Sigmoid colon (tissue), 4 donors: ENCODE measurements at regions not wholly inside any gene's neighbourhood (a gene's known extent, or its start where the extent isn't known, plus 50 kb on each side); places are given as distances from the start of the nearest gene placed in this dataset.
"Not testable (repeated sequence)": the region's sequence is repeated elsewhere in the genome, so short reads cannot be mapped to it uniquely, and the experiment has no call there.

Experiments used
- POLR2AphosphoS5 ChIP-seq, 4 donors: sonication (generic); formaldehyde crosslinking; IDR thresholded peaks; one replicate each; pipeline ENCODE4 v1.6.1; 2017; ENCODE audit warnings: antibody characterized with exemption in 4 of 4
- TF ChIP-seq, protein P1 (sequence below), 4 experiments: fragments of 450-650 bp in 3 of 4; fragments of 200-600 bp in 1 of 4; IDR thresholded peaks; one replicate each; pipeline ENCODE4 v1.5.1; 2016 to 2019; ENCODE audit warnings: antibody characterized with exemption in 4 of 4, mild to moderate bottlenecking in 3 of 4, moderate library complexity in 2 of 4

DNA sequence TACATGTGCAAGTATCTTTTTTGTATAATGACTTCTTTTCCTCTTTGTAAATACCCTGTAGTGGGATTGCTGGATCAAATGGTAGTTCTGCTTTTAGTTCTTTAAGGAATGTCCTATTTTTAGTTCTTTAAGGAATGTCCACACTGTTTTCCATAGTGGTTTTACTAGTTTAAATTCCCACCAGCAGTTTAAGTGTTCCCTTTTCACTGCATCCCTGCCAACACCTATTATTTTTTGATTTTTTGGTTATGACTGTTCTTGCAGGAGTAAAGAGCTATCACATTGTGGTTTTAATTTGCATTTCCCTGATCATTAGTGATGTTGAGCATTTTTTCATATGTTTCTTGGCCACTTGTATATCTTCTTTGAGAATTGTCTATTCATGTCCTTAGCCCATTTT is 164.4 kb downstream of the RND3 start:
- TF ChIP-seq, protein P1, sequence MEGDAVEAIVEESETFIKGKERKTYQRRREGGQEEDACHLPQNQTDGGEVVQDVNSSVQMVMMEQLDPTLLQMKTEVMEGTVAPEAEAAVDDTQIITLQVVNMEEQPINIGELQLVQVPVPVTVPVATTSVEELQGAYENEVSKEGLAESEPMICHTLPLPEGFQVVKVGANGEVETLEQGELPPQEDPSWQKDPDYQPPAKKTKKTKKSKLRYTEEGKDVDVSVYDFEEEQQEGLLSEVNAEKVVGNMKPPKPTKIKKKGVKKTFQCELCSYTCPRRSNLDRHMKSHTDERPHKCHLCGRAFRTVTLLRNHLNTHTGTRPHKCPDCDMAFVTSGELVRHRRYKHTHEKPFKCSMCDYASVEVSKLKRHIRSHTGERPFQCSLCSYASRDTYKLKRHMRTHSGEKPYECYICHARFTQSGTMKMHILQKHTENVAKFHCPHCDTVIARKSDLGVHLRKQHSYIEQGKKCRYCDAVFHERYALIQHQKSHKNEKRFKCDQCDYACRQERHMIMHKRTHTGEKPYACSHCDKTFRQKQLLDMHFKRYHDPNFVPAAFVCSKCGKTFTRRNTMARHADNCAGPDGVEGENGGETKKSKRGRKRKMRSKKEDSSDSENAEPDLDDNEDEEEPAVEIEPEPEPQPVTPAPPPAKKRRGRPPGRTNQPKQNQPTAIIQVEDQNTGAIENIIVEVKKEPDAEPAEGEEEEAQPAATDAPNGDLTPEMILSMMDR (IDR thresholded peaks at IDR 0.05) = not testable (repeated sequence)
- TF ChIP-seq POLR2AphosphoS5 (IDR thresholded peaks at IDR 0.05) = not testable (repeated sequence)
